Astrocyte (in vitro differentiated cells and primary cell): ENCODE measurements at regions not wholly inside any gene's neighbourhood (a gene's known extent, or its start where the extent isn't known, plus 50 kb on each side); places are given as distances from the start of the nearest gene placed in this dataset.

ENCODE experiments used
- DNase-seq: peaks from one replicate; pipeline ENCODE4 v3.0.0-alpha.2; 2010; ENCODE audit warnings: low read depth
- FAIRE-seq: peaks from 2 replicates; lab custom pipeline; 2011; peaks lifted over from hg19 to GRCh38; lab: Jason Lieb, UNC
- H2AFZ ChIP-seq: 2 replicates; pipeline ENCODE4 v1.6.0; 2012; ENCODE audit warnings: low read depth, low read length, inconsistent platforms
- H3K27ac ChIP-seq: 2 replicates; pipeline ENCODE4 v1.5.1; 2011; ENCODE audit warnings: low read depth, low read length, inconsistent platforms
- H3K27me3 ChIP-seq: 2 replicates; pipeline ENCODE4 v1.6.0; 2011; ENCODE audit warnings: low read length, inconsistent platforms; ENCODE audit not compliant: insufficient read depth
- H3K36me3 ChIP-seq: 2 replicates; pipeline ENCODE4 v1.5.1; 2011; ENCODE audit warnings: low read length, inconsistent platforms; ENCODE audit not compliant: insufficient read depth
- H3K4me1 ChIP-seq: 2 replicates; pipeline ENCODE4 v1.5.1; 2011; ENCODE audit warnings: low read length, inconsistent platforms; ENCODE audit not compliant: insufficient read depth
- H3K4me2 ChIP-seq: 2 replicates; pipeline ENCODE4 v1.6.0; 2012; ENCODE audit warnings: low read length, inconsistent platforms
- H3K4me3 ChIP-seq: 2 replicates; pipeline ENCODE4 v1.5.1; 2011; ENCODE audit warnings: low read depth, mild to moderate bottlenecking, low read length, inconsistent platforms; ENCODE audit not compliant: insufficient read depth
- H3K79me2 ChIP-seq: 2 replicates; pipeline ENCODE4 v1.6.0; 2012; ENCODE audit warnings: mild to moderate bottlenecking, low read length, inconsistent platforms; ENCODE audit not compliant: insufficient read depth
- H3K9ac ChIP-seq: 2 replicates; pipeline ENCODE4 v1.6.0; 2012; ENCODE audit warnings: mild to moderate bottlenecking, low read length, inconsistent platforms
- H3K9me3 ChIP-seq: 2 replicates; pipeline ENCODE4 v1.5.1; 2012; ENCODE audit warnings: low read depth, mild to moderate bottlenecking, low read length, inconsistent platforms; ENCODE audit not compliant: insufficient read depth
- H4K20me1 ChIP-seq: 2 replicates; pipeline ENCODE4 v1.6.0; 2012; ENCODE audit warnings: low read length, inconsistent platforms; ENCODE audit not compliant: insufficient read depth
- H3K27ac Mint-ChIP-seq: one replicate; pipeline ENCODE4 v1.8.0; 2021; ENCODE audit warnings: mild to moderate bottlenecking, mixed read lengths; ENCODE audit not compliant: unreplicated experiment
- H3K27me3 Mint-ChIP-seq: one replicate; pipeline ENCODE4 v1.8.0; 2021; ENCODE audit warnings: low read depth, mixed read lengths; ENCODE audit not compliant: unreplicated experiment
- H3K36me3 Mint-ChIP-seq: one replicate; pipeline ENCODE4 v1.8.0; 2021; ENCODE audit warnings: low read depth, mixed read lengths; ENCODE audit not compliant: unreplicated experiment
- H3K4me1 Mint-ChIP-seq: one replicate; pipeline ENCODE4 v1.8.0; 2021; ENCODE audit warnings: low read depth, mixed read lengths; ENCODE audit not compliant: unreplicated experiment
- H3K4me3 Mint-ChIP-seq: one replicate; pipeline ENCODE4 v1.8.0; 2021; ENCODE audit warnings: mild to moderate bottlenecking, moderate library complexity, mixed read lengths; ENCODE audit not compliant: unreplicated experiment
- H3K9me3 Mint-ChIP-seq: one replicate; pipeline ENCODE4 v1.8.0; 2021; ENCODE audit warnings: mild to moderate bottlenecking, mixed read lengths; ENCODE audit not compliant: unreplicated experiment
- EZH2 ChIP-seq: IDR thresholded peaks from 2 replicates; pipeline ENCODE4 v1.6.1; 2012; ENCODE audit warnings: mild to moderate bottlenecking, low read length, inconsistent platforms; ENCODE audit not compliant: insufficient read depth
- TF ChIP-seq, protein P1 (sequence below): IDR thresholded peaks from 2 replicates; pipeline ENCODE4 v1.5.1; 2011; ENCODE audit warnings: low read depth, mild to moderate bottlenecking, inconsistent platforms, low read length, moderate library complexity; ENCODE audit not compliant: insufficient read depth

DNA sequence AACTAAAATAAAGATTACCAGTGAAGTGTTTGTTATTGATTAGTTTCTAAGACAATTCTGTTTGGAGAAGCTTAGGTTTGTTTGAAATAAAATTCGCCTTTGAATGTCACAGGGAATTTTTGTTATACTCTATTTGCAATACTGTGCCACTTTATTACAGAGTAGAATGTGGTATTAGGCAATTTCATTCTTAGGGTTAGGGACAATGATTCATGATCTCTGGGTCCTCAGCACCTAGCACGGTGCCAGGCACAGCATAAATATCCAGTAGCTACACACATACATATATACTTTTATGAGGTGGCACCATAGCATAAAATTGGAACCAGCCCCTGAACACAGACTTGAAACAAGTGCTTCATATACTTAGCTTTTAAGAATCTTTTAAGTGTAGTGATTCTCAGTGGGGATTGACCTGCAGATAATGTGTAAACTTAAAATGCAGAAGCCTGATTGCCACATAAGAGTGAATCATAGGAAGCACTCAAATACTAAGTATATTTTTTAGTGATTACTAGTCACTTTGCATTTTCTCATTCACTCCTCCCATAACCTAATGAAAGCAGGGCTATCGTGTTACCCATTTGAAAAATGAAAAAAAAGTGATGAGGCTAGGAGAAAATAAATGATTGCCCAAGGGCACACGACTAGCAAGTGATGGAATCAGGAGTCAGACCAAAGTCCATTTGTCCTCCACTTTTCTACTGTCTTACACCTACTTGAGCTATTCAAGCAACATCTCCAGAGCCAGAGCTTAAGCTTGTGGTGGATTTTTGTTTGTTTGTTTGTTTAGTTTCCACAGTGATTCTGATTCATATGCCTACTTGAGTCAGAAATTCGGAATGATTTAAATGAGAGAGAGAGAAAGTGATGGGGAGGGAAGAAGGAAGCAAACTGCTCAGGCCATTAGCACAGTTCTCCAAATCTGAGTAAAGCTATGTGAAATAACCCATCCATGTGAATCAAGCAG is 366.0 kb upstream of the FGF13 start:
- peak overlapping the region; percentile 73 for H3K27ac ChIP-seq
- Mint-ChIP-seq H3K4me1 (no peaks in the 10 kb centered on the region), H3K27me3 (no peaks in the 10 kb centered on the region), H3K27ac (peak overlapping the region; percentile 31), H3K9me3 (no peaks in the 10 kb centered on the region), H3K4me3 (no peak overlapping the region), H3K36me3 (no peaks in the 10 kb centered on the region)
- H3K4me2 ChIP-seq: peak overlapping the region; percentile 67
- H3K4me1 ChIP-seq: peaks cover 7% of the 10 kb centered on the region
- FAIRE-seq (peak; percentile 97), DNase-seq (peak; percentile 72)
- peak overlapping the region; percentile 37 for H3K9ac ChIP-seq
- TF ChIP-seq EZH2: no peak
- TF ChIP-seq, protein P1, sequence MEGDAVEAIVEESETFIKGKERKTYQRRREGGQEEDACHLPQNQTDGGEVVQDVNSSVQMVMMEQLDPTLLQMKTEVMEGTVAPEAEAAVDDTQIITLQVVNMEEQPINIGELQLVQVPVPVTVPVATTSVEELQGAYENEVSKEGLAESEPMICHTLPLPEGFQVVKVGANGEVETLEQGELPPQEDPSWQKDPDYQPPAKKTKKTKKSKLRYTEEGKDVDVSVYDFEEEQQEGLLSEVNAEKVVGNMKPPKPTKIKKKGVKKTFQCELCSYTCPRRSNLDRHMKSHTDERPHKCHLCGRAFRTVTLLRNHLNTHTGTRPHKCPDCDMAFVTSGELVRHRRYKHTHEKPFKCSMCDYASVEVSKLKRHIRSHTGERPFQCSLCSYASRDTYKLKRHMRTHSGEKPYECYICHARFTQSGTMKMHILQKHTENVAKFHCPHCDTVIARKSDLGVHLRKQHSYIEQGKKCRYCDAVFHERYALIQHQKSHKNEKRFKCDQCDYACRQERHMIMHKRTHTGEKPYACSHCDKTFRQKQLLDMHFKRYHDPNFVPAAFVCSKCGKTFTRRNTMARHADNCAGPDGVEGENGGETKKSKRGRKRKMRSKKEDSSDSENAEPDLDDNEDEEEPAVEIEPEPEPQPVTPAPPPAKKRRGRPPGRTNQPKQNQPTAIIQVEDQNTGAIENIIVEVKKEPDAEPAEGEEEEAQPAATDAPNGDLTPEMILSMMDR: no peak
- H2AFZ ChIP-seq: no peak overlapping the region
- no peaks in the 10 kb centered on the region for H3K36me3 ChIP-seq
- no peaks in the 10 kb centered on the region for H3K79me2 ChIP-seq
- H3K27me3 ChIP-seq: no peaks in the 10 kb centered on the region
- no peaks in the 10 kb centered on the region for H3K9me3 ChIP-seq
- H4K20me1 ChIP-seq: no peaks in the 10 kb centered on the region
- no peak overlapping the region for H3K4me3 ChIP-seq

DNA sequence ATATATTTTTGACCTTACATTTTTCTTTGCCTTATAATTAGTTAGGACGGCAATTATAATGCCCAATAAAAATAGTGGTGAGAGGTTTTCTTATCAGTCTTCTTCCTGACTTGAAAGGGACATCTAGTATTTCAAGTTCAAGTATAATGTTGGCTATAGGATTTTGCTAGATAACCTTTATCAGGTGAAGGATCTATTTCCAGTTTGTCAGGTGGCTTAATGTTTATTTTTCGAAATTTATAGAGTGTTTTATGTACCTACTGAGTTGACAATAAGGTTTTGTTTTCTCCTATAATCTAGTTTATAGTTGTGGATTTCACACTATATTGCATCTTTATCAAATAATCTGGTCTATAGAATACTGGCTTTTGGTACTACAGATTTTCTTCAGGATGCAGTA is 351.8 kb upstream of the FGF13 start:
- no peak for TF ChIP-seq EZH2
- TF ChIP-seq, protein P1: no peak
- no peak overlapping the region for H3K4me3 ChIP-seq
- H2AFZ ChIP-seq: no peak overlapping the region
- H3K27me3 Mint-ChIP-seq: no peaks in the 10 kb centered on the region
- FAIRE-seq: no peak
- peaks cover 10% of the 10 kb centered on the region for H3K4me1 Mint-ChIP-seq
- H3K4me1 ChIP-seq: peaks cover 5% of the 10 kb centered on the region
- no peak overlapping the region for H3K27ac Mint-ChIP-seq
- no peaks in the 10 kb centered on the region for H3K36me3 Mint-ChIP-seq
- H3K9me3 ChIP-seq: no peaks in the 10 kb centered on the region
- no peak for DNase-seq
- H3K27ac ChIP-seq: no peak overlapping the region
- no peak overlapping the region for H3K9ac ChIP-seq
- H3K4me3 Mint-ChIP-seq: no peak overlapping the region
- no peaks in the 10 kb centered on the region for H3K27me3 ChIP-seq
- no peaks in the 10 kb centered on the region for H4K20me1 ChIP-seq
- no peaks in the 10 kb centered on the region for H3K36me3 ChIP-seq
- H3K4me2 ChIP-seq: no peak overlapping the region
- H3K79me2 ChIP-seq: no peaks in the 10 kb centered on the region
- no peaks in the 10 kb centered on the region for H3K9me3 Mint-ChIP-seq
